A549 (cell line): ENCODE measurements at regions not wholly inside any gene's neighbourhood (a gene's known extent, or its start where the extent isn't known, plus 50 kb on each side); places are given as distances from the start of the nearest gene placed in this dataset.

Experiments used
- ATAC-seq, 2 experiments: fragments of 200-7000 bp in 1 of 2; fragments of >200 bp in 1 of 2; cut with Nextera tagmentation in 1 of 2; cut with Tn5 transposase in 1 of 2; 3 replicates each; pipeline versions ENCODE4 v1.8.0 to v1.9.1; 2018 to 2020; ENCODE audit warnings: mild to moderate bottlenecking in 1 of 2, moderate library complexity in 1 of 2
- CTCF ChIA-PET: fragments of 300-600 bp; sonication (Branson Sonifier 250); formaldehyde crosslinking; extraction: SDS; loops from one replicate; lab custom pipeline; 2021; ENCODE audit warnings: antibody characterized with exemption, inconsistent platforms; lab: Yijun Ruan, JAX
- POLR2A ChIA-PET: fragments of 350-600 bp; formaldehyde crosslinking; extraction: SDS; loops from one replicate; lab custom pipeline; 2021; ENCODE audit warnings: antibody characterized with exemption, inconsistent platforms; lab: Yijun Ruan, JAX
- DNase-seq, 2 experiments: peaks; one replicate each; pipeline versions ENCODE4 v3.0.0 to v3.0.0-alpha.2; 2011 to 2016; ENCODE audit warnings: low read depth in 1 of 2, low spot score in 1 of 2
- FAIRE-seq: peaks from 2 replicates; lab custom pipeline; 2011; peaks lifted over from hg19 to GRCh38; lab: Jason Lieb, UNC
- H3K27ac ChIP-seq, 2 experiments: fragments of >200 bp; sonication (Bioruptor Twin); formaldehyde crosslinking; 3 replicates each; pipeline ENCODE4 v1.5.1; 2016 to 2017
- H3K4me1 ChIP-seq: fragments of >200 bp; sonication (Bioruptor Twin); formaldehyde crosslinking; 3 replicates; pipeline ENCODE4 v1.6.1; 2016
- H3K4me2 ChIP-seq: fragments of >200 bp; sonication (Bioruptor Twin); formaldehyde crosslinking; 3 replicates; pipeline ENCODE4 v1.6.1; 2016
- H3K4me3 ChIP-seq: fragments of >200 bp; sonication (Bioruptor Twin); formaldehyde crosslinking; 3 replicates; pipeline ENCODE4 v1.5.1; 2016
- H3K9me3 ChIP-seq: fragments of >200 bp; sonication (Bioruptor Twin); formaldehyde crosslinking; 3 replicates; pipeline ENCODE4 v1.6.1; 2016
- BCL3 ChIP-seq: fragments of >200 bp; sonication (Bioruptor Twin); formaldehyde crosslinking; IDR thresholded peaks from 3 replicates; pipeline ENCODE4 v1.6.1; 2016
- CBX2 ChIP-seq: fragments of 200-600 bp; sonication (generic); IDR thresholded peaks from 2 replicates; pipeline ENCODE4 v1.6.1; 2016; ENCODE audit warnings: low read depth, mild to moderate bottlenecking, borderline replicate concordance
- CEBPB ChIP-seq, 2 experiments: fragments of >200 bp in 1 of 2; sonication (Bioruptor Twin) in 1 of 2; formaldehyde crosslinking in 1 of 2; IDR thresholded peaks; 2 replicates each; pipeline ENCODE4 v1.6.1; 2012 to 2016
- CHD2 ChIP-seq: fragments of 150-350 bp; IDR thresholded peaks from 2 replicates; pipeline ENCODE4 v1.6.1; 2014; ENCODE audit warnings: low read length; ENCODE audit not compliant: partially characterized antibody
- CTCF ChIP-seq: fragments of >200 bp; sonication (Bioruptor Twin); formaldehyde crosslinking; IDR thresholded peaks from 3 replicates; pipeline ENCODE4 v1.5.1; 2016
- ELK1 ChIP-seq: fragments of 150-350 bp; IDR thresholded peaks from 2 replicates; pipeline ENCODE4 v1.6.1; 2014; ENCODE audit warnings: low read depth, mild to moderate bottlenecking, low read length
- EP300 ChIP-seq, 2 experiments: fragments of >200 bp; sonication (Bioruptor Twin); formaldehyde crosslinking; IDR thresholded peaks; 2 replicates in 1 of 2; 3 replicates in 1 of 2; pipeline ENCODE4 v1.6.1; 2016 to 2017
- FOSB ChIP-seq: fragments of 250-450 bp; sonication (Bioruptor Pico); IDR thresholded peaks from 2 replicates; pipeline ENCODE4 v1.5.0; 2020; ENCODE audit warnings: mild to moderate bottlenecking, moderate library complexity
- FOSL2 ChIP-seq, 2 experiments: fragments of 450-650 bp in 1 of 2; fragments of >200 bp in 1 of 2; sonication (Bioruptor Twin) in 1 of 2; formaldehyde crosslinking; IDR thresholded peaks; 2 replicates each; pipeline versions ENCODE4 v1.5.0 to v1.6.1; 2016 to 2020; ENCODE audit warnings: mild to moderate bottlenecking in 1 of 2, moderate library complexity in 1 of 2
- HDAC2 ChIP-seq: fragments of 200-600 bp; sonication (generic); IDR thresholded peaks from 2 replicates; pipeline ENCODE4 v1.6.1; 2016
- HMGXB4 ChIP-seq: fragments of 250-450 bp; sonication (Bioruptor Pico); IDR thresholded peaks from 2 replicates; pipeline ENCODE4 v1.5.0; 2021; ENCODE audit warnings: mild to moderate bottlenecking, moderate library complexity, borderline replicate concordance
- HOXB5 ChIP-seq: fragments of 250-450 bp; sonication (Bioruptor Pico); IDR thresholded peaks from 2 replicates; pipeline ENCODE4 v1.5.0; 2020; ENCODE audit warnings: mild to moderate bottlenecking, moderate library complexity
- MAX ChIP-seq: IDR thresholded peaks from 2 replicates; pipeline ENCODE4 v1.6.1; 2012
- MAZ ChIP-seq: fragments of 150-350 bp; IDR thresholded peaks from 2 replicates; pipeline ENCODE4 v1.6.1; 2014; ENCODE audit warnings: antibody characterized with exemption, low read depth, low read length, borderline replicate concordance
- MYC ChIP-seq: IDR thresholded peaks from 2 replicates; pipeline ENCODE4 v1.6.1; 2012; ENCODE audit warnings: mild to moderate bottlenecking, inconsistent platforms, low read length, improper control_type of control experiment, borderline replicate concordance
- NFE2L2 ChIP-seq: fragments of 150-350 bp; conservative IDR thresholded peaks from 2 replicates; pipeline ENCODE4 v1.6.1; 2014; ENCODE audit warnings: low read length
- NPAS2 ChIP-seq: fragments of 250-450 bp; sonication (Bioruptor Pico); IDR thresholded peaks from 2 replicates; pipeline ENCODE4 v1.8.0; 2022; ENCODE audit warnings: mild to moderate bottlenecking, moderate library complexity, borderline replicate concordance
- PHF8 ChIP-seq: fragments of 200-600 bp; sonication (generic); IDR thresholded peaks from 2 replicates; pipeline ENCODE4 v1.6.1; 2016; ENCODE audit warnings: low read depth, mild to moderate bottlenecking, antibody characterized with exemption, moderate library complexity, borderline replicate concordance
- POLR2AphosphoS2 ChIP-seq: conservative IDR thresholded peaks from 2 replicates; pipeline ENCODE4 v1.6.1; 2012; ENCODE audit warnings: low read length, improper control_type of control experiment, inconsistent platforms
- RAD21 ChIP-seq, 2 experiments: fragments of >200 bp in 1 of 2; sonication (Bioruptor Twin) in 1 of 2; formaldehyde crosslinking in 1 of 2; IDR thresholded peaks in 1 of 2; conservative IDR thresholded peaks in 1 of 2; 2 replicates in 1 of 2; 3 replicates in 1 of 2; pipeline ENCODE4 v1.6.1; 2012 to 2018; ENCODE audit warnings: inconsistent platforms in 1 of 2
- RARB ChIP-seq: fragments of 250-450 bp; sonication (Bioruptor Pico); IDR thresholded peaks from 2 replicates; pipeline ENCODE4 v1.8.0; 2021; ENCODE audit warnings: mild to moderate bottlenecking, moderate library complexity
- RCOR1 ChIP-seq: fragments of 150-350 bp; IDR thresholded peaks from 2 replicates; pipeline ENCODE4 v1.6.1; 2014; ENCODE audit warnings: antibody characterized with exemption, low read length, low read depth
- RFX5 ChIP-seq: fragments of 450-650 bp; IDR thresholded peaks from 2 replicates; pipeline ENCODE4 v1.7.1; 2014; ENCODE audit warnings: antibody characterized with exemption, mild to moderate bottlenecking, moderate library complexity
- SMC3 ChIP-seq: fragments of >200 bp; sonication (Bioruptor Twin); formaldehyde crosslinking; IDR thresholded peaks from 3 replicates; pipeline ENCODE4 v1.6.1; 2018; ENCODE audit warnings: inconsistent platforms
- SREBF2 ChIP-seq: fragments of 450-650 bp; IDR thresholded peaks from 2 replicates; pipeline ENCODE4 v1.6.1; 2014; ENCODE audit warnings: mild to moderate bottlenecking, moderate library complexity
- TFCP2L1 ChIP-seq: fragments of 250-450 bp; sonication (Bioruptor Pico); IDR thresholded peaks from 2 replicates; pipeline ENCODE4 v1.5.0; 2021; ENCODE audit warnings: mild to moderate bottlenecking
- TP53 ChIP-seq: fragments of 250-450 bp; sonication (Bioruptor Pico); IDR thresholded peaks from 2 replicates; pipeline ENCODE4 v1.5.0; 2021; ENCODE audit warnings: mild to moderate bottlenecking, moderate library complexity
- USF2 ChIP-seq: fragments of 450-650 bp; IDR thresholded peaks from 2 replicates; pipeline ENCODE4 v1.6.1; 2014; ENCODE audit warnings: antibody characterized with exemption
- ZC3H11A ChIP-seq: fragments of 450-650 bp; IDR thresholded peaks from 2 replicates; pipeline ENCODE4 v1.6.1; 2014; ENCODE audit warnings: antibody characterized with exemption, mild to moderate bottlenecking
- ZFP36 ChIP-seq: fragments of 450-650 bp; IDR thresholded peaks from 2 replicates; pipeline ENCODE4 v1.6.1; 2014; ENCODE audit warnings: borderline replicate concordance; ENCODE audit not compliant: partially characterized antibody
- WGBS: methylation state at CpG from one replicate; pipeline ENCODE4 v1.1.6; 2017; ENCODE audit errors: missing lambda C conversion rate; 5-methylcytosine and 5-hydroxymethylcytosine counted together

GRCh38 chr2:64707276-64707675, 53.6 kb upstream of the SERTAD2 start:
- WGBS = 67% methylated on average over 2 of the region's 2 CpGs

GRCh38 chr2:64708829-64709228, 55.1 kb upstream of the SERTAD2 start:
- H3K27ac ChIP-seq = no peak overlapping the region
- H3K4me3 ChIP-seq = no peak overlapping the region
- ChIA-PET CTCF (no interaction called here), POLR2A (no interaction called here)
- DNase-seq (no peak), ATAC-seq (no peak; a peak in 1 of 6 replicates), FAIRE-seq (no peak)
- no peaks in the 10 kb centered on the region for H3K4me1 ChIP-seq
- no peaks in the 10 kb centered on the region for H3K9me3 ChIP-seq
- H3K4me2 ChIP-seq = no peak overlapping the region
- WGBS = 75% methylated on average over 3 of the region's 3 CpGs
- no peak for TF ChIP-seq SREBF2
- TF ChIP-seq EP300 (IDR thresholded peaks at IDR 0.05) = no peak
- no peak for TF ChIP-seq SMC3
- no peak for TF ChIP-seq ZFP36
- TF ChIP-seq PHF8 = no peak
- TF ChIP-seq NPAS2 (CRISPR knock-in tag) = no peak
- no peak for TF ChIP-seq POLR2AphosphoS2
- no peak for TF ChIP-seq CEBPB (IDR thresholded peaks at IDR 0.05)
- TF ChIP-seq RAD21 (conservative IDR thresholded peaks at IDR 0.05 in 1 of 2, IDR thresholded peaks at IDR 0.05 in 1 of 2) = no peak
- TF ChIP-seq HMGXB4 (CRISPR knock-in tag) = no peak
- no peak for TF ChIP-seq MAZ
- TF ChIP-seq HOXB5 (CRISPR knock-in tag) = no peak
- no peak for TF ChIP-seq CHD2
- no peak for TF ChIP-seq RCOR1

More at GRCh38 chr2:64707276-64707675, 53.6 kb upstream of the SERTAD2 start:
- ChIA-PET CTCF (no interaction called here), POLR2A (no interaction called here)
- ATAC-seq (no peak), DNase-seq (no peak), FAIRE-seq (no peak)
- H3K9me3 ChIP-seq = no peaks in the 10 kb centered on the region
- no peak overlapping the region for H3K4me3 ChIP-seq
- no peak overlapping the region for H3K27ac ChIP-seq
- TF ChIP-seq USF2 (no peak), FOSL2 (IDR thresholded peaks at IDR 0.05) (no peak), FOSL2 (CRISPR knock-in tag; IDR thresholded peaks at IDR 0.05) (no peak), NFE2L2 (no peak), SREBF2 (no peak), TP53 (no peak), ELK1 (no peak), TFCP2L1 (CRISPR knock-in tag) (no peak), CTCF (no peak), MYC (no peak), BCL3 (no peak), MAZ (no peak), FOSB (no peak), RFX5 (no peak), CBX2 (no peak), HDAC2 (no peak), RARB (CRISPR knock-in tag) (no peak), ZC3H11A (no peak), MAX (no peak)
- H3K4me1 ChIP-seq = no peaks in the 10 kb centered on the region
- no peak overlapping the region for H3K4me2 ChIP-seq
